GM23338 (cell line): ENCODE measurements at regions not wholly inside any gene's neighbourhood (a gene's known extent, or its start where the extent isn't known, plus 50 kb on each side); places are given as distances from the start of the nearest gene placed in this dataset.
"Not testable (repeated sequence)": the region's sequence is repeated elsewhere in the genome, so short reads cannot be mapped to it uniquely, and the experiment has no call there.

ENCODE experiments used
- CREB1 ChIP-seq: fragments of 250-450 bp; sonication (Bioruptor Pico); IDR thresholded peaks from 2 replicates; pipeline ENCODE4 v1.5.0; 2020; ENCODE audit warnings: low read depth, mild to moderate bottlenecking, moderate library complexity
- EZH2 ChIP-seq: fragments of 200-600 bp; sonication (generic); IDR thresholded peaks from one replicate; pipeline ENCODE4 v1.8.0; 2017; ENCODE audit warnings: antibody characterized with exemption, mild to moderate bottlenecking, low read depth; ENCODE audit not compliant: unreplicated experiment
- EZH2phosphoT487 ChIP-seq: fragments of 200-600 bp; sonication (generic); IDR thresholded peaks from one replicate; pipeline ENCODE4 v1.8.1; 2018; ENCODE audit warnings: antibody characterized with exemption; ENCODE audit not compliant: unreplicated experiment
- JUNB ChIP-seq: IDR thresholded peaks from one replicate; pipeline ENCODE4 v1.6.1; 2016; ENCODE audit warnings: antibody characterized with exemption; ENCODE audit not compliant: unreplicated experiment
- NANOG ChIP-seq: IDR thresholded peaks from 2 replicates; pipeline ENCODE4 v1.6.1; 2016; ENCODE audit warnings: antibody characterized with exemption, borderline replicate concordance
- POLR2AphosphoS5 ChIP-seq: IDR thresholded peaks from 2 replicates; pipeline ENCODE4 v1.6.1; 2016; ENCODE audit warnings: antibody characterized with exemption, low read depth
- REST ChIP-seq: IDR thresholded peaks from one replicate; pipeline ENCODE4 v1.6.1; 2018; ENCODE audit warnings: antibody characterized with exemption; ENCODE audit not compliant: unreplicated experiment
- STAT1 ChIP-seq: IDR thresholded peaks from one replicate; pipeline ENCODE4 v1.6.1; 2016; ENCODE audit warnings: antibody characterized with exemption; ENCODE audit not compliant: unreplicated experiment
- ZNF114 ChIP-seq: fragments of 250-450 bp; sonication (Bioruptor Pico); IDR thresholded peaks from 2 replicates; pipeline ENCODE4 v1.5.0; 2020; ENCODE audit warnings: mild to moderate bottlenecking, moderate library complexity
- ZNF331 ChIP-seq: fragments of 250-450 bp; sonication (Bioruptor Pico); IDR thresholded peaks from 2 replicates; pipeline ENCODE4 v1.5.0; 2020; ENCODE audit warnings: low read depth, mild to moderate bottlenecking, moderate library complexity
- ZNF462 ChIP-seq: fragments of 250-450 bp; sonication (Bioruptor Pico); IDR thresholded peaks from 2 replicates; pipeline ENCODE4 v1.5.0; 2020; ENCODE audit warnings: mild to moderate bottlenecking, moderate library complexity
- TF ChIP-seq, protein P1 (sequence below), 2 experiments: fragments of 200-600 bp in 1 of 2; sonication (generic) in 1 of 2; conservative IDR thresholded peaks; 2 replicates each; pipeline versions ENCODE4 v1.5.1 to v1.6.1; 2016 to 2017; ENCODE audit warnings: antibody characterized with exemption in 2 of 2, low read depth in 2 of 2, mild to moderate bottlenecking in 2 of 2, moderate library complexity in 1 of 2
- TF ChIP-seq, protein P2 (sequence below): IDR thresholded peaks from 2 replicates; pipeline ENCODE4 v1.6.1; 2016; ENCODE audit warnings: antibody characterized with exemption

DNA sequence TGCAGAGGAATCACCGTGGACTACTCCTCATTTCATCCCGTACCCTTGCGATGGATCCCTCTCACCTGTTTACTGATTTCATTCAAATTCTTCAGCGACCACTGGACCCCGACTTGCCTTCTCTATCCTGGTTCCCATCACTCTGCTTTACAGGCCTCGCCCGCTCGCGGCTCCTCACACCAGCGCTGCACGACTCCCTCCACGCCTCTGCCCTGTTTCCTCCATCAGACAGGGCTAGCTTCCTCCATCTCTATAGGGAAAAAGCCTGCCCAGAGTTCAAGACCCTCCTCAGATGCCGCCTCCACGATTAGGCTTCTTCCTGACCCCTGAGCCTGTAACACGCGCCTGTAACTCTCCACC lies 2926.5 kb upstream of the OR11H1 start:
- TF ChIP-seq, protein P1, sequence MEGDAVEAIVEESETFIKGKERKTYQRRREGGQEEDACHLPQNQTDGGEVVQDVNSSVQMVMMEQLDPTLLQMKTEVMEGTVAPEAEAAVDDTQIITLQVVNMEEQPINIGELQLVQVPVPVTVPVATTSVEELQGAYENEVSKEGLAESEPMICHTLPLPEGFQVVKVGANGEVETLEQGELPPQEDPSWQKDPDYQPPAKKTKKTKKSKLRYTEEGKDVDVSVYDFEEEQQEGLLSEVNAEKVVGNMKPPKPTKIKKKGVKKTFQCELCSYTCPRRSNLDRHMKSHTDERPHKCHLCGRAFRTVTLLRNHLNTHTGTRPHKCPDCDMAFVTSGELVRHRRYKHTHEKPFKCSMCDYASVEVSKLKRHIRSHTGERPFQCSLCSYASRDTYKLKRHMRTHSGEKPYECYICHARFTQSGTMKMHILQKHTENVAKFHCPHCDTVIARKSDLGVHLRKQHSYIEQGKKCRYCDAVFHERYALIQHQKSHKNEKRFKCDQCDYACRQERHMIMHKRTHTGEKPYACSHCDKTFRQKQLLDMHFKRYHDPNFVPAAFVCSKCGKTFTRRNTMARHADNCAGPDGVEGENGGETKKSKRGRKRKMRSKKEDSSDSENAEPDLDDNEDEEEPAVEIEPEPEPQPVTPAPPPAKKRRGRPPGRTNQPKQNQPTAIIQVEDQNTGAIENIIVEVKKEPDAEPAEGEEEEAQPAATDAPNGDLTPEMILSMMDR (conservative IDR thresholded peaks at IDR 0.05; ENCODE audit: low read depth in 2 of 2), result not testable (repeated sequence)
- not testable (repeated sequence) for TF ChIP-seq EZH2; POLR2AphosphoS5; STAT1; EZH2phosphoT487; CREB1 (CRISPR knock-in tag); ZNF331 (CRISPR knock-in tag); REST; ZNF114 (CRISPR knock-in tag); JUNB; ZNF462 (CRISPR knock-in tag); NANOG
- TF ChIP-seq, protein P2, sequence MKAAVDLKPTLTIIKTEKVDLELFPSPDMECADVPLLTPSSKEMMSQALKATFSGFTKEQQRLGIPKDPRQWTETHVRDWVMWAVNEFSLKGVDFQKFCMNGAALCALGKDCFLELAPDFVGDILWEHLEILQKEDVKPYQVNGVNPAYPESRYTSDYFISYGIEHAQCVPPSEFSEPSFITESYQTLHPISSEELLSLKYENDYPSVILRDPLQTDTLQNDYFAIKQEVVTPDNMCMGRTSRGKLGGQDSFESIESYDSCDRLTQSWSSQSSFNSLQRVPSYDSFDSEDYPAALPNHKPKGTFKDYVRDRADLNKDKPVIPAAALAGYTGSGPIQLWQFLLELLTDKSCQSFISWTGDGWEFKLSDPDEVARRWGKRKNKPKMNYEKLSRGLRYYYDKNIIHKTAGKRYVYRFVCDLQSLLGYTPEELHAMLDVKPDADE, result not testable (repeated sequence)
